GM18861 (cell line): ENCODE measurements at regions not wholly inside any gene's neighbourhood (a gene's known extent, or its start where the extent isn't known, plus 50 kb on each side); places are given as distances from the start of the nearest gene placed in this dataset.

Experiments
- ATAC-seq: cut with Tn5 transposase; IDR thresholded peaks from one replicate; pipeline ENCODE4 v1.9.1; 2021; ENCODE audit not compliant: unreplicated experiment

DNA sequence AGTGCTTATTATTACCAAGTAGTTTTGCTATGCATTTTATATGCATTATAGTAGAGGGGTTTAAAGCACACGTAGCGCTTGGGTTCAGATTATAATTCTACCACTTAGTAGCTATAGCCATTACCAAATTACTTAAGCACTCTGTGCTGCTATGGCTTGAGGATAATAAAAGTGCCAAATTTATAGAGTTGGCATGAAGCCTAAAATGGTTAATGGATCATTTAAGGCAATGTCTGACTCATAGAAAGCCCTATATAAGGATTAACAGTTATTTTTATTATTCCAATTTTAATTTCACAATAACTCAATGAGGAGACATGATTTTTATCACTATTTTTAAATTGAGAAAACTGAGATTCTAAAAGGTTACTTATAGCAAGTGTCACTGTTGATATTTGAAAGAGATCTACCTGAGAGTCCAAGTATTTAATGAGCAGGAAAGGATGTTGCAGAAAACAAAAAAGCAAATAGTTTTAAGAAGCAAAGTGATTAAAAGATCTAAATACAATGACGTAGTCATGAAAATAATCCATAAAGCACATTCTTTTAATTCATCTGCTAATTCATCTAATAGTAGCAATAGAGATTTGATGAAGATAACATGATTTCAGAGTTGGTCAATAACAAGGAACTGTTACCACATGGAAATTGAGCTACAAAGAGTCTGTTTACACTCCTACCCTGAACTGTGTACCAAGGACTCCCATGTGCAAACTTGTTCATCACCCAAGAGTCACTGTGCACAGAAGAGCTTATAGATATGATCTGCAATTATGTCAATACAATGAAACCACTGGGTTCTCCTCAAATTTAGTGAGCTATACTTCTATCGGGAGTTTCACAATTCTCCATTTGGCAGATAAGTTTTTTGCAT is 78.8 kb upstream of the DTNA start:
- no peak for ATAC-seq

DNA sequence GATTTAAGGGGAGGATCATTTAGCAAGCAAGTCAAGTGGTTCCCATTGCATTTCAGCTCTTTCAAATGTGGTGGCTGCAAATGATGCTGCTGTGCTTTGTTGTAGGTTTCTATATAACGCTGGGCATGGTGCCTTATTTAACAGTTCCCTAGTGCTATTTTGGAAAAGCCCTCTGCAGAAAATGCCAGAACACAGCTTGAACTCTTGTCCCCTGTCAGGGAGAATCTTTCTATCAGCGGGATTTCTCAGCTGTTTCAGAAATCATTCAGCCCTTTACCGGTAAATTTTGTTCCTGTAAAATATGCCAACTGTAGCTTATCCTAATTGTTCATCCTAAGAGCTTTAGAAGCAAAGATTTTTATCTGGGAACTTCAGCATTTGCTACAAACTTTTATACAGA is 77.8 kb upstream of the DTNA start:
- ATAC-seq, result no peak

- no peak for ATAC-seq
Observed at GRCh38 chr18:34633368-34633767, 76.7 kb upstream of the DTNA start.

DNA sequence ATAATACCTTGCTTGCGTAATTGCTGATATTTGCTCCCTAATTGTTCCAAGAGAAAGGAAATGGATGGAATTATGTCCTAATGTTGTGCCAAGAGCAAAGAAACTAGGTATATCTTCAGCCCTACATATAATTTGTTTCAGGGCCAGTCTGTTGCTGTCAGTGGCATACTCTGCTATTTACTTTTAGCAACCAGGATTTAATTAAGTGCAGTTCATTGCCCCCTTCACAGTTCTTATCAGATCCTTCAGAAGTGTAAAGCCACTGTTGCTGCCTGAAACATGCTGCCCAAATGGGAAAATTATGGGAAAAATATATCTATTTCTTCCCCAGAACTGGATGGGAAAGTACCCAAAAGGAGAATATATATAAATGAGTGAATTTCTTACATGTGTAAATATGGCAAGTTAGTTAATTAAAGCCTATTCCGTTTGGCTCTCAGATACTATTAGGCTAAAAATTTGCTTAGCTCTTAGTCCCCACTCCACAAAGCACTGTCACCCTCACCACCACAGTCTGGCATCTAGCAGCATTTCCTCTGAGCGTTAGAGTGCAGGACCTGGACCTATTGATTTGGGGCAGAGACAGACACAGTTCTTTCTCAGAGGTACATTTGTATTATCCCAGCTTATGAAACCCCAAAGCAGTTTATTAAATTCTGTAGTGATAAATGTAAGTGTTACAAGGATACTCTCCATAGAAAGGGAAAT is 72.8 kb upstream of the DTNA start:
- ATAC-seq, result no peak

GRCh38 chr18:34639687-34640086 is 70.4 kb upstream of the DTNA start:
- no peak for ATAC-seq

- ATAC-seq, result no peak
Observed at GRCh38 chr18:34640276-34640675, 69.8 kb upstream of the DTNA start.

- ATAC-seq, result no peak
Observed at GRCh38 chr18:34643989-34644388, 66.1 kb upstream of the DTNA start.

GRCh38 chr18:34647251-34647650 is 62.8 kb upstream of the DTNA start:
- peak; percentile 68 for ATAC-seq

GRCh38 chr18:34648269-34648985 is 61.7 kb upstream of the DTNA start:
- no peak for ATAC-seq

DNA sequence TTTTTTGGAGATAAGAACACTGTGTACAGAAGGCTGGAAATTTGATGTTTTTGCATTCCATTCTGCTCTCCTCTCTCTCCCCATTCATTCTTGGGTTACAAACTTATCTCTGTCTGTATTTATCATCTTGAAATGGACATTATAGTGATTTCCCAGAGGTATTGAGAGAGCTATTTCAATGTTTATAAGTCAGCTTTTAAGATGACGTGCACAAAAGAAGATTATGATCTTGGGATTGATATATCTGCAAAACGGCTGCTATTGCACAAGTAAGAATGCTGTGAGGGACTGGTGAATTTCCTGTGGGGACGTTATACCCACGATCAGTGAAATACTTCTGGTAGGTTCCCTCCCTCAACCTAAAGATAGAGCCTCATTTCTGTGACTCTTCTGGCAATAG is 61.0 kb upstream of the DTNA start:
- ATAC-seq, result no peak

DNA sequence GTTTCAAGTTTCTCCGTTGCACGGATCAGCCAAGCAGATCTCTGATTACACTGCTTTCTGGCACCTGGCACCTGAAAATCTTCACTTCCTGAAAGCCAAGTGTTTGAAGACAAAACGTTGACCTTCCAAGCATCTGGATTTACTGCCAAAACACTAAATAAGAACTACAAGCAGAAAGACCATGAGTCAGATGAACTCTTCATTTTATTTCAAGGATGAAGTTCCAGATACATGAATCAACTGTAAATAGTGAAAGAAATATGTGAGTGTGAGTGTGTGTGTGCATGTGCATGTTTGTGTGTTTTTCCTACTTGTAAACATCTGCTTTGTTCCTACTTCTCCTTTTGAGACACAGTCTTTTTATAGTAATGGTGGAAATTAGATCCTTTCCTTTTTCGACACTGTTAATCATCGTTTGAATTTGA is 60.0 kb upstream of the DTNA start:
- ATAC-seq, result no peak

GRCh38 chr18:34651586-34652369 is 58.3 kb upstream of the DTNA start:
- no peak for ATAC-seq

DNA sequence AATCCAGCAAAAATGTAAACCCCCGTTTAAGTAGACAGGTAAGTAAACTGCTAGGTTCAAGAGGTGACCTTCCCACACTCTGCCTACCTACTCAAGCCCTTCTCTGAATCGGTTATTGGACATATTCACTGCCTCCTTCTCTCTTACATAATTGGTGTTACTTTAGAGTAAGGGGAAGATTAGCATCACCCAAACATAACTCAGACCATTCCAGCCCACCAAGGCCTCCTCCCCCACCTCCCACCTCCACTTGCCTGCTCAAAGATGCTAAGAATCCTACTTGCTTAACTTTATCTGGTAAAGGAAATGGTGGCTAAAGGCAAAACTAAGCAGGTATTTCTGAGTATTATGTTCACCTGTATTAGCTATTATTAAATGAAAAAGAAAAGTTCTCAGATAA is 55.0 kb upstream of the DTNA start:
- no peak for ATAC-seq

GRCh38 chr18:34657860-34658500 is 52.1 kb upstream of the DTNA start:
- no peak for ATAC-seq

DNA sequence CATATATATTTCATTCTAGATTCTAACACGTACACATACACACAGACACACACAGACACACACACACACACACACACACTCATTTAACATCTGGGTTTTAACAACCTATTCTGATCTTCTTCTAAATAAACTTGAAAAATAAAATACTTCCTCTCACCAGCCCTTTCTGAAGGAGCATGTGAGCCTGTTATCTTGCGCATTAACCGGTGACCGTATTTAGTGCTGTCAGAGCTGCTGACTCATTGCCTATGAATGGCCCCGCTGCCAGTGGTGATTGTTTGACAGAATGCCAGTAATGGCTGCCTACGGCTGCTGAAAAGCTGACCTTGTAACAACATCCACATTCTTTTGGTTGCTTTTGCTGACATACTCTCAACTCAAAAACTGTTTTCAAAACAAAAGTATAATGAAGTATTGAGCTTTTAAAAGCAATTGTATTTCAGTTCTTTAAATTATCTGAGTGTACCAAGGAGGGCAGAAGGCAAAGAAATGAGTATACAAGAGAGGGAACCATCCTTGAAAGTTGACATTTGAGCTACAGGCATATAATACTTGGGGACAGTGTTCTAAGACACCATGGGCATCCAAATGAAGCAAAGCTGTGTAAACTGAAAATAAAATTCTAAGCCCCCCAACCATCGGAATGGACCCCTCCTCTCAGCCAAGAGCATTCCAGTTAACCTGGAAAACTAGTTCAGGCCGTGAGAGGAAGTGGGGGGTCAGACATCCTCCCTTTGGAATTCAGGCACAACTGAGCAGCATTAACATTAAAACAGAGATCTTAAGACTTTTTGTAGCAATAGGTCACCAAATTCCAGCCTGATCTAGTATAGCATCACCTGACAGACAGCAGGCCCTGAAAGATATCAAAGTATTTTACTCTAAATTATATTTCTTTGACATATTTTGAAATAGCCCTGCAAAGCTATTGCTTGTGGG is 50.2 kb upstream of the DTNA start:
- ATAC-seq, result no peak
